Neural progenitor cell (in vitro differentiated cells): ENCODE measurements at regions not wholly inside any gene's neighbourhood (a gene's known extent, or its start where the extent isn't known, plus 50 kb on each side); places are given as distances from the start of the nearest gene placed in this dataset.
"Not testable (repeated sequence)": the region's sequence is repeated elsewhere in the genome, so short reads cannot be mapped to it uniquely, and the experiment has no call there.

Experiments used
- DNase-seq: peaks from one replicate; pipeline ENCODE4 v3.0.0-alpha.2; 2016; ENCODE audit warnings: low spot score
- H2AFZ ChIP-seq: fragments of 200-600 bp; sonication (generic); replicated peaks from 2 replicates; pipeline ENCODE4 v1.6.1; 2016; ENCODE audit warnings: antibody characterized with exemption
- H3F3A ChIP-seq: fragments of 200-600 bp; sonication (generic); 2 replicates; pipeline ENCODE4 v1.6.1; 2016; ENCODE audit warnings: antibody characterized with exemption, low read depth
- H3K27ac ChIP-seq: fragments of 200-600 bp; sonication (generic); 2 replicates; pipeline ENCODE4 v1.5.1; 2016; ENCODE audit warnings: mild to moderate bottlenecking
- H3K27me3 ChIP-seq: fragments of 200-600 bp; sonication (generic); 2 replicates; pipeline ENCODE4 v1.6.1; 2016; ENCODE audit warnings: mild to moderate bottlenecking, moderate library complexity
- H3K36me3 ChIP-seq: fragments of 200-600 bp; sonication (generic); 2 replicates; pipeline ENCODE4 v1.5.1; 2016
- H3K4me1 ChIP-seq: fragments of 200-600 bp; sonication (generic); 2 replicates; pipeline ENCODE4 v1.6.1; 2016; ENCODE audit warnings: mixed run types
- H3K4me2 ChIP-seq: fragments of 200-600 bp; sonication (generic); 2 replicates; pipeline ENCODE4 v1.6.1; 2016
- H3K4me3 ChIP-seq: fragments of 200-600 bp; sonication (generic); 2 replicates; pipeline ENCODE4 v1.5.1; 2016
- H3K79me2 ChIP-seq: fragments of 200-600 bp; sonication (generic); 2 replicates; pipeline ENCODE4 v1.6.1; 2016; ENCODE audit warnings: low read depth
- H3K9ac ChIP-seq: fragments of 200-600 bp; sonication (generic); 2 replicates; pipeline ENCODE4 v1.6.1; 2016
- H3K9me3 ChIP-seq: fragments of 200-600 bp; sonication (generic); 2 replicates; pipeline ENCODE4 v1.5.1; 2016; ENCODE audit warnings: low read depth
- H4K20me1 ChIP-seq: fragments of 200-600 bp; sonication (generic); 2 replicates; pipeline ENCODE4 v1.6.1; 2016; ENCODE audit warnings: low read depth
- H3K27ac Mint-ChIP-seq: 3 replicates; pipeline ENCODE4 v1.8.0; 2021; ENCODE audit warnings: mixed read lengths
- H3K27me3 Mint-ChIP-seq: 2 replicates; pipeline ENCODE4 v1.8.0; 2022; ENCODE audit warnings: low read depth, mild to moderate bottlenecking, inconsistent platforms, moderate library complexity, mixed read lengths; ENCODE audit not compliant: insufficient read depth
- H3K36me3 Mint-ChIP-seq: 3 replicates; pipeline ENCODE4 v1.8.0; 2021; ENCODE audit warnings: mixed read lengths
- H3K4me1 Mint-ChIP-seq: 3 replicates; pipeline ENCODE4 v1.8.0; 2021; ENCODE audit warnings: mixed read lengths
- H3K4me3 Mint-ChIP-seq: 3 replicates; pipeline ENCODE4 v1.8.0; 2021; ENCODE audit warnings: mild to moderate bottlenecking, moderate library complexity, mixed read lengths
- H3K9me3 Mint-ChIP-seq: 3 replicates; pipeline ENCODE4 v1.8.0; 2020; ENCODE audit warnings: mixed read lengths
- EZH2 ChIP-seq: fragments of 200-600 bp; sonication (generic); IDR thresholded peaks from 2 replicates; pipeline ENCODE4 v1.6.1; 2017; ENCODE audit warnings: antibody characterized with exemption, mild to moderate bottlenecking, moderate library complexity
- EZH2phosphoT487 ChIP-seq: fragments of 200-600 bp; sonication (generic); IDR thresholded peaks from 2 replicates; pipeline ENCODE4 v1.6.1; 2017; ENCODE audit warnings: antibody characterized with exemption
- TF ChIP-seq, protein P1 (sequence below): fragments of 200-600 bp; sonication (generic); IDR thresholded peaks from 2 replicates; pipeline ENCODE4 v1.5.1; 2017; ENCODE audit warnings: antibody characterized with exemption, mild to moderate bottlenecking

DNA sequence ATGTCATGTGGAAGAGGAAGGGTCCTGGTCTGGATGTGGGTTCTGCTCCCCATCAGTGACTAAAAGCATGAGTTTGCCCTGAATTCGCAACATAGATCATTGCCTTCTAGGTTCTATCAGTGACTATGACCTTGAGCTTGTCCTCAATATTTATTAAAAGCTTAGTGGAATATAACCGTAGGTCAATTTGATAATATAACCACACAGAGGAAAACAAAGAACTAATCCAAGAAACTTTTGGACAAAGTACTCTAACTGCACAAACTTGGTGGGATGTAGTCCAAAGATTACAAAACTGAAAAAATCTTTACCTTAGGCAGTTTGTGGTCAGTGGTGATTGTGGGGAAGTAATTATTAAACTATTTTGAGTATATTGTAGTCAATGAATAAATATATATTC, 152.9 kb downstream of the CYP26A1 start:
- Histone ChIP-seq H3K4me1 (no peaks in the 10 kb centered on the region), H3K36me3 (no peaks in the 10 kb centered on the region), H3K4me3 (no peak overlapping the region), H4K20me1 (no peaks in the 10 kb centered on the region), H3K4me2 (no peak overlapping the region), H3K27ac (no peak overlapping the region), H3K27me3 (no peaks in the 10 kb centered on the region), H3K9ac (no peak overlapping the region), H3K9me3 (no peaks in the 10 kb centered on the region), H3F3A (no peaks in the 10 kb centered on the region), H2AFZ (no peak overlapping the region), H3K79me2 (no peaks in the 10 kb centered on the region)
- Mint-ChIP-seq H3K36me3 (no peaks in the 10 kb centered on the region), H3K9me3 (peaks cover 3% of the 10 kb centered on the region), H3K4me3 (no peak overlapping the region), H3K4me1 (no peaks in the 10 kb centered on the region), H3K27ac (no peak overlapping the region), H3K27me3 (peaks cover 2% of the 10 kb centered on the region)
- TF ChIP-seq EZH2 (no peak), EZH2phosphoT487 (no peak)
- TF ChIP-seq, protein P1, sequence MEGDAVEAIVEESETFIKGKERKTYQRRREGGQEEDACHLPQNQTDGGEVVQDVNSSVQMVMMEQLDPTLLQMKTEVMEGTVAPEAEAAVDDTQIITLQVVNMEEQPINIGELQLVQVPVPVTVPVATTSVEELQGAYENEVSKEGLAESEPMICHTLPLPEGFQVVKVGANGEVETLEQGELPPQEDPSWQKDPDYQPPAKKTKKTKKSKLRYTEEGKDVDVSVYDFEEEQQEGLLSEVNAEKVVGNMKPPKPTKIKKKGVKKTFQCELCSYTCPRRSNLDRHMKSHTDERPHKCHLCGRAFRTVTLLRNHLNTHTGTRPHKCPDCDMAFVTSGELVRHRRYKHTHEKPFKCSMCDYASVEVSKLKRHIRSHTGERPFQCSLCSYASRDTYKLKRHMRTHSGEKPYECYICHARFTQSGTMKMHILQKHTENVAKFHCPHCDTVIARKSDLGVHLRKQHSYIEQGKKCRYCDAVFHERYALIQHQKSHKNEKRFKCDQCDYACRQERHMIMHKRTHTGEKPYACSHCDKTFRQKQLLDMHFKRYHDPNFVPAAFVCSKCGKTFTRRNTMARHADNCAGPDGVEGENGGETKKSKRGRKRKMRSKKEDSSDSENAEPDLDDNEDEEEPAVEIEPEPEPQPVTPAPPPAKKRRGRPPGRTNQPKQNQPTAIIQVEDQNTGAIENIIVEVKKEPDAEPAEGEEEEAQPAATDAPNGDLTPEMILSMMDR: no peak
- DNase-seq: no peak

DNA sequence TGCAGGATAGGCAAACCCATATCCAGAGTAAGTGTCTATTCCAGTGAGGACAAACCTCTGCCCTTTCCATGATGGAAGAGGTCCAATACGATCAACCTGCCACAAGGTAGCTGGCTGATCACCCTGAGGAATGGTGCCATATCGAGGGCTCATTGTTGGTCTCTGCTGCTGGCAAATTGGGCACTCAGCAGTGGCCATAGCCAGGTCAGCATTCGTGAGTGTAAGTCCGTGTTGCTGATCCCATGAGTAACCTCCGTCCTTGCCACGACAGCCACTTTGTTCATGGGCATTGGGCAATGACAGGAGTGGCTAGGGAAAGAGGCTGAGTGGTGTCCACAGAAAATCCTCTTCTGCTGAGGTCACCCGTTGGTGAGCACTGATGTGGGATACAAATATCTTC, 156.9 kb downstream of the CYP26A1 start:
- not testable (repeated sequence) for H3F3A ChIP-seq, DNase-seq, H3K9me3 ChIP-seq, H3K27ac Mint-ChIP-seq, H3K4me3 ChIP-seq, H3K36me3 ChIP-seq, H3K4me3 Mint-ChIP-seq, H3K9ac ChIP-seq, H3K79me2 ChIP-seq, H3K4me1 Mint-ChIP-seq, H2AFZ ChIP-seq, H3K4me2 ChIP-seq, H3K4me1 ChIP-seq, H3K36me3 Mint-ChIP-seq, H3K27me3 Mint-ChIP-seq, H3K27ac ChIP-seq, H4K20me1 ChIP-seq, H3K27me3 ChIP-seq, H3K9me3 Mint-ChIP-seq

DNA sequence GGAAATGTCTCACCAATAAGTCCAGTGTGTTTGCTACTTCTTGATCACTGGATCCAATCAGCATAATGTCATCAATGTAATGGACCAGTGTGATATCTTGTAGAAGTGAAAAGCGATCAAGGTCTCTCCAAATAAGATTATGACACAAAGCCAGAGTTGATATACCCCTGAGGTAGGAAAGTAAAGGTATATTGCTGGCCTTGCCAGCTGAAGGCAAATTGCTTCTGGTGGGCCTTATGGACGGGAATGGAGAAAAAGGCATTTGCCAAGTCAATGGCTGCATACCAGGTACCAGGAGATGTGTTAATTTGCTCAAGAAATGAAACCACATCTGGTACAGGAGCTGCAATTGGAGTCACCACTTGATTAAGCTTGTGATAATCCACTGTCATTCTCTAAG, 158.5 kb downstream of the CYP26A1 start:
- not testable (repeated sequence) for H3F3A ChIP-seq, H3K36me3 ChIP-seq, H3K27ac Mint-ChIP-seq, H3K4me1 Mint-ChIP-seq, H3K9me3 ChIP-seq, H3K4me1 ChIP-seq, DNase-seq, H3K4me3 Mint-ChIP-seq, H3K36me3 Mint-ChIP-seq, H3K27me3 Mint-ChIP-seq, H3K27ac ChIP-seq, H3K9ac ChIP-seq, H4K20me1 ChIP-seq, H2AFZ ChIP-seq, H3K4me2 ChIP-seq, H3K27me3 ChIP-seq, H3K9me3 Mint-ChIP-seq, H3K79me2 ChIP-seq, H3K4me3 ChIP-seq

DNA sequence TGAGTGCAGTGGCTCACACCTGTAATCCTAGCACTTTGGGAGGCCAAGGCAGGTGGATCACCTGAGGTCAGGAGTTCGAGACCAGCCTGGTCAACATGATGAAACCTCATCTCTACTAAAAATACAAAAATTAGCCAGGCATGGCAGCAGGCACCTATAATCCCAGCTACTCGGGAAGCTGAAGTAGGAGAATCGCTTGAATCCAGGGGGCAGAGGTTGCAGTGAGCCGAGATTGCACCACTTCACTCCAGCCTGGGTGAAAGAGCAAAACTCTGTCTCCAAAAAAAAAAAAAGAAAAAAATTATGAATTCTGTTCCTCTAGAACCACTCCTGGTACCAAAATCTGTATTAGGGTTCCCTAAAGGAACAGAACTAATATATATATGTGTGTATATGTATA, 161.2 kb downstream of the CYP26A1 start:
- not testable (repeated sequence) for H3K4me1 Mint-ChIP-seq, H3K4me3 ChIP-seq, H3K27me3 ChIP-seq, H3K9me3 ChIP-seq, H3K9ac ChIP-seq, H3K27ac Mint-ChIP-seq, H3K36me3 Mint-ChIP-seq, H3K4me1 ChIP-seq, H3K27me3 Mint-ChIP-seq, DNase-seq, H3K27ac ChIP-seq, H2AFZ ChIP-seq, H3K36me3 ChIP-seq, H3K4me2 ChIP-seq, H3K79me2 ChIP-seq, H3K9me3 Mint-ChIP-seq, H3K4me3 Mint-ChIP-seq, H4K20me1 ChIP-seq
- H3F3A ChIP-seq: peaks cover 10% of the 10 kb centered on the region

DNA sequence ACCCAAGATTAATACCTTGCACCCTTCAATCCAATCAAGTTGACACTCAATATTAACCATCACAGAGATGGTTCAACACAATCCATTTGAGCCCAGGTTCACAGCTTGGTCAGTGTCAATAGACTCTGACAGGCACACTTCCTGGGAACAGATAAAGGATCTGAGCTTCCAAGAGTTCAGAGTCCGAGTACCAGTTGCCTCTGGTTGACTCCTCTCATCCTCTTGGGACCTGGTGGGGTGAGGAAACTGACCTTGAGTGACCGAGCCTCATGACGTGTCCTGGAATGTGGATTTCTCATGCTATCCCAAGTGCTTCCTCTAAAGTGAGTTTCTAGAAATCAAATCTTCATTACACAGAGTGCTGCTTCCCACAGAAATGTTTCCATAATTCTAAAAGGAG, 162.0 kb downstream of the CYP26A1 start:
- TF ChIP-seq EZH2phosphoT487: no peak
- no peak for TF ChIP-seq EZH2
- TF ChIP-seq, protein P1: no peak
- H3K4me2 ChIP-seq: no peak overlapping the region

More for the DNA sequence above, 162.0 kb downstream of the CYP26A1 start:
- Mint-ChIP-seq H3K27ac (no peak overlapping the region), H3K4me3 (no peak overlapping the region), H3K36me3 (no peaks in the 10 kb centered on the region), H3K9me3 (no peaks in the 10 kb centered on the region), H3K27me3 (no peaks in the 10 kb centered on the region), H3K4me1 (peaks cover 5% of the 10 kb centered on the region)
- Histone ChIP-seq H3K4me3 (no peak overlapping the region), H3K27ac (no peak overlapping the region), H3K9ac (no peak overlapping the region), H3K9me3 (no peaks in the 10 kb centered on the region), H3K79me2 (no peaks in the 10 kb centered on the region), H4K20me1 (no peaks in the 10 kb centered on the region), H3K27me3 (no peaks in the 10 kb centered on the region), H3F3A (peaks cover 10% of the 10 kb centered on the region), H2AFZ (no peak overlapping the region), H3K4me1 (peaks cover 8% of the 10 kb centered on the region), H3K36me3 (no peaks in the 10 kb centered on the region)
- no peak for DNase-seq
